WERI-Rb-1 (cell line): ENCODE measurements at regions not wholly inside any gene's neighbourhood (a gene's known extent, or its start where the extent isn't known, plus 50 kb on each side); places are given as distances from the start of the nearest gene placed in this dataset.

Experiments
- DNase-seq: peaks from one replicate; pipeline ENCODE4 v3.0.0-alpha.2; 2020
- H3K27ac ChIP-seq: fragments of 250-450 bp; sonication (Bioruptor Pico); 2 replicates; pipeline ENCODE4 v1.5.1; 2020; ENCODE audit warnings: mild to moderate bottlenecking, moderate library complexity
- H3K27me3 ChIP-seq: fragments of 250-450 bp; sonication (Bioruptor Pico); 2 replicates; pipeline ENCODE4 v1.5.1; 2021; ENCODE audit warnings: mild to moderate bottlenecking, low read depth, moderate library complexity; ENCODE audit not compliant: insufficient read depth, severe bottlenecking
- H3K36me3 ChIP-seq: fragments of 250-450 bp; sonication (Bioruptor Pico); 2 replicates; pipeline ENCODE4 v1.5.1; 2020; ENCODE audit warnings: mild to moderate bottlenecking, moderate library complexity
- H3K4me3 ChIP-seq: 2 replicates; pipeline ENCODE4 v1.5.1; 2011; ENCODE audit warnings: low read depth, mild to moderate bottlenecking, control low read depth, low read length
- H3K9me3 ChIP-seq: fragments of 250-450 bp; sonication (Bioruptor Pico); 2 replicates; pipeline ENCODE4 v1.5.1; 2021; ENCODE audit warnings: mild to moderate bottlenecking, moderate library complexity; ENCODE audit not compliant: severe bottlenecking
- CTCF ChIP-seq: IDR thresholded peaks from 2 replicates; pipeline ENCODE4 v1.5.1; 2011; ENCODE audit warnings: low read depth, mild to moderate bottlenecking, control low read depth, inconsistent platforms, low read length

DNA sequence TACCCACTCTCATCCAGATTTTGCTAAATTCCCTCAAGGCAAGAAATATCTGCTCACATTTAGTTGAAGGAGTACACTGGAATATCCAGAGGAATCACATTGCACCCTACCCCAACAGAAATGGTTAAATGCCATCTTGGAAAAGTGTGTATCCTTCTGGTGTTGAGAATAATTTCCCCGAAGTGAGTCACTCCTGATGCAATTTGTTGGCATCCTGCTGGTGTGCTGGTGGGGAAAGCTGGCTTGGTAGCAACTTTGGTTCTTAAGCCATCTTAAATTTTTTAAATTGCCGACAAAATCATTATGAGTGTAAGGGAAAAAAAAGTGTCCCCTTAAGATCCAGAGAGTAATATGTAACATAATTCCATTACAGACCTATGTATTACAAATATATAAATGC, 337.3 kb upstream of the DACH1 start:
- TF ChIP-seq CTCF: no peak
- no peak for DNase-seq
- Histone ChIP-seq H3K9me3 (no peaks in the 10 kb centered on the region), H3K36me3 (no peaks in the 10 kb centered on the region), H3K27me3 (no peaks in the 10 kb centered on the region), H3K4me3 (no peak overlapping the region), H3K27ac (no peak overlapping the region)

DNA sequence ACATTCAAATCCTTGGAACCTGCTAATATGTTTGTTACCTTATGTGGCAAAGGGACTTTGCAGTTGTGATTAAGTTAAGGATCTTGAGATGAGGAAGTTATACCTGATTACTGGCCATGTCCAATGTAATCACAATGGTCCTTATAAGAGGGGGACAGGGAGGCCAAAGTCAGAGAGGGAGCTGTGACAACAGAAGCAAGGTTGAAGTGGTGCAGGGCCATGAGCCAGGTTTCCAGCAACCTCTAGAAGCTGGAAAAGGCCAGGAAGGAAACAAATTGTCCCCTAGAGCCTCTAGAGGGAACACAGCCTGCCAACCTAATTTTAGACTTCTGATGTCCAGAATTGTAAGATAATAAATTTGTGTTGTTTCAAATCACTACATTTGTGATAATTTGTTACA, 334.7 kb upstream of the DACH1 start:
- no peak for DNase-seq
- Histone ChIP-seq H3K4me3 (no peak overlapping the region), H3K27ac (no peak overlapping the region), H3K9me3 (no peaks in the 10 kb centered on the region), H3K36me3 (no peaks in the 10 kb centered on the region), H3K27me3 (no peaks in the 10 kb centered on the region)
- TF ChIP-seq CTCF: no peak

GRCh38 chr13:72199640-72200039, 332.6 kb upstream of the DACH1 start:
- no peaks in the 10 kb centered on the region for H3K9me3 ChIP-seq
- H3K27me3 ChIP-seq: no peaks in the 10 kb centered on the region
- H3K36me3 ChIP-seq: no peaks in the 10 kb centered on the region
- TF ChIP-seq CTCF: no peak
- no peak overlapping the region for H3K27ac ChIP-seq
- DNase-seq: no peak
- H3K4me3 ChIP-seq: no peak overlapping the region

GRCh38 chr13:72198967-72199560, 332.1 kb upstream of the DACH1 start:
- TF ChIP-seq CTCF: no peak
- DNase-seq: no peak
- H3K27me3 ChIP-seq: no peaks in the 10 kb centered on the region
- no peaks in the 10 kb centered on the region for H3K9me3 ChIP-seq
- H3K4me3 ChIP-seq: no peak overlapping the region
- no peaks in the 10 kb centered on the region for H3K36me3 ChIP-seq
- 0 out of 2 replicates have a peak overlapping the region, but pooled peaks have one; percentile 36 for H3K27ac ChIP-seq

- Histone ChIP-seq H3K36me3 (no peaks in the 10 kb centered on the region), H3K4me3 (no peak overlapping the region), H3K9me3 (no peaks in the 10 kb centered on the region), H3K27me3 (no peaks in the 10 kb centered on the region), H3K27ac (no peak overlapping the region)
- DNase-seq: no peak
- TF ChIP-seq CTCF: no peak
These were observed 331.0 kb upstream of the DACH1 start for GRCh38 chr13:72198042-72198441.

DNA sequence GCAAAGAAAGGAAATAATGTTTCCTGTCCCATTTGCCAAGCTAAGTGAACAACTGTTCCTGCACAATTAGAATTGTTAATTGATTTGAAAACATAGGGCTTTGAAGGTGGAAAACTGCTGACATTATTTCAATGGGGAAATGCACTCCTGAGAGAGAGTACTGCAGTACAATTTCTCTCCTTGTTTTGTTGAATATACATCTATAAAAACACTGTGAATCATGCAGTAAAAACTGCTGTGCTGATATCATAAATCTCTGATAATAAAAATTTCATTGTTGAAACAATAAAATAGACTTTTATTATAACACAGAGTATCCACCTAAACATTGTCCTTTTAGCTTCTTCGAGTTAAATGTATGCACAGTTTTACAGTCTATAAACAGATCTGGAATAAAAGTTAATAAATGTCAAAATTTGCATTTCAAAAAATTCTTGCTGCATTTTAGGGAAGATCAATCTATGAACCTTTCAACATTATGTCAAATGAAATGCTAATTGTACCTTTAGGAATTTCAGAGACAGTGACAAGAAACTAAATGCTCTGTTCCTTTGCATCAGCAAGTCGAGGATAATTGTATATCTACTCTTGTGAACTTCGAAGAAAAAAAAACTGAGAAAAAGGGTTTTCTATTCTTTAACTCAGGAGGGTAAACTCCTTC, 328.2 kb upstream of the DACH1 start:
- Histone ChIP-seq H3K27ac (no peak overlapping the region), H3K9me3 (no peaks in the 10 kb centered on the region), H3K4me3 (no peak overlapping the region), H3K27me3 (no peaks in the 10 kb centered on the region), H3K36me3 (no peaks in the 10 kb centered on the region)
- no peak for DNase-seq
- TF ChIP-seq CTCF: no peak
